ENCODE measurements at regions not wholly inside any gene's neighbourhood (a gene's known extent, or its start where the extent isn't known, plus 50 kb on each side); places are given as distances from the start of the nearest gene placed in this dataset.

- Histone ChIP-seq H3K27me3 (no peaks in the 10 kb centered on the region), H3K27ac (no peak overlapping the region), H3K4me3 (no peak overlapping the region), H3K9me3 (no peaks in the 10 kb centered on the region), H3K36me3 (no peaks in the 10 kb centered on the region), H3K4me1 (no peaks in the 10 kb centered on the region)
- DNase-seq = no peak
- TF ChIP-seq, protein P1, sequence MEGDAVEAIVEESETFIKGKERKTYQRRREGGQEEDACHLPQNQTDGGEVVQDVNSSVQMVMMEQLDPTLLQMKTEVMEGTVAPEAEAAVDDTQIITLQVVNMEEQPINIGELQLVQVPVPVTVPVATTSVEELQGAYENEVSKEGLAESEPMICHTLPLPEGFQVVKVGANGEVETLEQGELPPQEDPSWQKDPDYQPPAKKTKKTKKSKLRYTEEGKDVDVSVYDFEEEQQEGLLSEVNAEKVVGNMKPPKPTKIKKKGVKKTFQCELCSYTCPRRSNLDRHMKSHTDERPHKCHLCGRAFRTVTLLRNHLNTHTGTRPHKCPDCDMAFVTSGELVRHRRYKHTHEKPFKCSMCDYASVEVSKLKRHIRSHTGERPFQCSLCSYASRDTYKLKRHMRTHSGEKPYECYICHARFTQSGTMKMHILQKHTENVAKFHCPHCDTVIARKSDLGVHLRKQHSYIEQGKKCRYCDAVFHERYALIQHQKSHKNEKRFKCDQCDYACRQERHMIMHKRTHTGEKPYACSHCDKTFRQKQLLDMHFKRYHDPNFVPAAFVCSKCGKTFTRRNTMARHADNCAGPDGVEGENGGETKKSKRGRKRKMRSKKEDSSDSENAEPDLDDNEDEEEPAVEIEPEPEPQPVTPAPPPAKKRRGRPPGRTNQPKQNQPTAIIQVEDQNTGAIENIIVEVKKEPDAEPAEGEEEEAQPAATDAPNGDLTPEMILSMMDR (IDR thresholded peaks at IDR 0.05) = no peak
- intact Hi-C loops (cut with DNase I; ENCODE audit: low total_unique reads) = no loop called here
Observed at GRCh38 chr2:200013906-200014305, 58.5 kb downstream of the MAIP1 start.

DNA sequence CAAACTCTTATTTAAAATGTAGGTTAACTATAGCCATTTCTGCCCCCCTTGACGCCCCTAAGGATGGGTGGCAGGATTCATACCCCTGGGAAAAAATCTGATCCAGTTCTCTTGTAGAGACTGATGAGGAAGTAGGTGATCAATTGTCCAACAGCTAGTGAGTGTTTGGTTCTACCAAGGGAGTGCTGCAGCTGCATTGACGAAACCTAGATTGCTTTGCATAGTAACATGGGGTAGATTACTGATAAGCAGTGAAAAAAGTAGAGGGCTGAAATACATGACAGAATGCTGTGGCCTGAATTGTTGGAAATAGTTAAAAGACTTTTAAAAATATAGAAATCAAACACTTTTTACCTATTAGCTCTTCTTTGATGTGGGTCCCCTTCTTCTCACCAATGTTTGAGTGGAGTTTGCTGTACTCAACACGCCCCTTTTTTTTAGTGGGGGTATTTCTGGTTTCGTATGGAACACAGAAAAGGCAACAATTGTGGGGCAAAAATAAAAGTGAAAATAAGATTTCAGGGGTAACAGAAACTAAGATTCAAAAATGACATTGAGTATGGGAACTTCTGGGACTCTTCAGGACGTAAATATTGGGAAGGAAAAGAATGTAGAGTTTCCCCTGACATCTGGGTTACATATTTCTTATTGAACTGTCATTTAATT is 66.2 kb downstream of the MAIP1 start:
- Histone ChIP-seq H3K9me3 (no peaks in the 10 kb centered on the region), H3K27me3 (no peaks in the 10 kb centered on the region), H3K36me3 (no peaks in the 10 kb centered on the region), H3K4me3 (no peak overlapping the region), H3K27ac (no peak overlapping the region), H3K4me1 (no peaks in the 10 kb centered on the region)
- TF ChIP-seq, protein P1 (IDR thresholded peaks at IDR 0.05) = no peak
- no peak for DNase-seq
- intact Hi-C loops (cut with DNase I; ENCODE audit: low total_unique reads) = no loop called here

GRCh38 chr2:200022511-200022910 is 67.1 kb downstream of the MAIP1 start:
- no peak overlapping the region for H3K27ac ChIP-seq
- no peaks in the 10 kb centered on the region for H3K27me3 ChIP-seq
- no peak for DNase-seq
- intact Hi-C loops (cut with DNase I; ENCODE audit: low total_unique reads) = no loop called here
- no peak overlapping the region for H3K4me3 ChIP-seq
- H3K36me3 ChIP-seq = no peaks in the 10 kb centered on the region
- H3K4me1 ChIP-seq = no peaks in the 10 kb centered on the region
- TF ChIP-seq, protein P1 (IDR thresholded peaks at IDR 0.05) = no peak
- H3K9me3 ChIP-seq = no peaks in the 10 kb centered on the region

DNA sequence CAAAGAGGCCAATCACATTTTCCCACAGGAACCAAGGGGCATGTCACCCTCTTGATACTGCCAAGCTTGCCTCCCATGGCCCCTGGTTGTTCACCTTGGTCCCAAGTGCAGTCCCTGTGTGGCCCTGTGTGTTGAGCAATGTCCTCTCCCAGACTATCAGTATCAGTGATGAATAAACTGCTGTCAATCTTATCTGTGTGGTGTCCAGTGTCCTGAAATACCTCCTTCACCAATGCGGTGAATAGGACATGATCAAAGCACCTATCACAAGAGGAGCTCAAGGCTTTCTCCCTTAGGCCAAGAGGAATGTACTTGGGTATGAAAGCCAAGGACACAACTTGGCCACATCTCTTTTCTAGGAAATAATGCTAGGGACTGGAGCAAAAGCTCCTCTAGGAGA is 68.2 kb downstream of the MAIP1 start:
- Histone ChIP-seq H3K9me3 (no peaks in the 10 kb centered on the region), H3K27ac (no peak overlapping the region), H3K4me3 (no peak overlapping the region), H3K36me3 (no peaks in the 10 kb centered on the region), H3K4me1 (no peaks in the 10 kb centered on the region), H3K27me3 (no peaks in the 10 kb centered on the region)
- TF ChIP-seq, protein P1 (IDR thresholded peaks at IDR 0.05) = no peak
- intact Hi-C loops (cut with DNase I; ENCODE audit: low total_unique reads) = no loop called here
- DNase-seq = no peak

- no peaks in the 10 kb centered on the region for H3K4me1 ChIP-seq
- no peak for DNase-seq
- H3K27me3 ChIP-seq = no peaks in the 10 kb centered on the region
- TF ChIP-seq, protein P1 (IDR thresholded peaks at IDR 0.05) = no peak
- H3K36me3 ChIP-seq = no peaks in the 10 kb centered on the region
- intact Hi-C loops (cut with DNase I; ENCODE audit: low total_unique reads) = no loop called here
- H3K9me3 ChIP-seq = no peaks in the 10 kb centered on the region
- no peak overlapping the region for H3K4me3 ChIP-seq
- H3K27ac ChIP-seq = no peak overlapping the region
Observed at GRCh38 chr2:200025717-200026116, 70.3 kb downstream of the MAIP1 start.

Data from tibial artery (tissue), 4 donors.